Psoas muscle (tissue), 7 donors: ENCODE measurements at regions not wholly inside any gene's neighbourhood (a gene's known extent, or its start where the extent isn't known, plus 50 kb on each side); places are given as distances from the start of the nearest gene placed in this dataset.

ENCODE experiments used
- ATAC-seq, 4 donors: fragments of 200-7000 bp; cut with Tn5 transposase; one replicate each; pipeline ENCODE4 v1.9.1; 2020; ENCODE audit warnings: moderate library complexity in 3 of 4, mild to moderate bottlenecking in 2 of 4
- DNase-seq, 2 donors: peaks; one replicate each; pipeline ENCODE4 v3.0.0-alpha.2; 2020
- H3K27ac ChIP-seq: fragments of 200-600 bp; one replicate; pipeline ENCODE4 v1.8.0; 2022
- H3K27me3 ChIP-seq, 3 donors: fragments of 200-600 bp in 1 of 3; one replicate each; pipeline versions ENCODE4 v1.6.1 to v1.8.0; 2013 to 2022; ENCODE audit warnings: low read length in 2 of 3, mild to moderate bottlenecking in 2 of 3, moderate library complexity in 1 of 3; ENCODE audit not compliant: insufficient read depth in 3 of 3
- H3K36me3 ChIP-seq, 2 donors: fragments of 200-600 bp in 1 of 2; one replicate each; pipeline versions ENCODE4 v1.6.1 to v1.8.0; 2013 to 2022; ENCODE audit warnings: low read depth in 1 of 2, mild to moderate bottlenecking in 1 of 2, moderate library complexity in 1 of 2; ENCODE audit not compliant: insufficient read depth in 1 of 2
- H3K4me1 ChIP-seq: fragments of 200-600 bp; one replicate; pipeline ENCODE4 v1.8.0; 2022
- H3K4me3 ChIP-seq: fragments of 200-600 bp; one replicate; pipeline ENCODE4 v1.8.0; 2022; ENCODE audit warnings: mild to moderate bottlenecking
- H3K9me3 ChIP-seq: fragments of 200-600 bp; one replicate; pipeline ENCODE4 v1.8.0; 2022
- CTCF ChIP-seq: fragments of 200-600 bp; IDR thresholded peaks from one replicate; pipeline ENCODE4 v1.8.0; 2022; ENCODE audit warnings: antibody characterized with exemption
- WGBS, 3 donors: extraction: QIAGEN DNeasy Blood & Tissue Kit; methylation state at CpG; one replicate each; pipeline versions ENCODE4 v1.1.6 to v1.1.7; 2013; 5-methylcytosine and 5-hydroxymethylcytosine counted together
- intact Hi-C, 2 donors: fragments of 100-400 bp; cut with DNase I; formaldehyde crosslinking; loops; one replicate each; pipeline versions ENCODE4 v1.11.0 to v1.14.2; 2022
- donor health status: healthy with polysubstance abuse.
- donor health status: DM: no; HTN: no; CAD: no; lungs with moderate emphysema.
- donor health status: Bipolar disorder and iron deficiency.
- donor health status: healthy.
- donor health status: DM: yes; HTN: yes; CAD: no.
- donor health status: DM: no; HTN: no; CAD: no.
- donor health status: DM: yes; HTN: yes; CAD: no.

GRCh38 chr4:36485885-36486284 is 204.5 kb downstream of the DTHD1 start:
- TF ChIP-seq CTCF = no peak
- H3K4me3 ChIP-seq = no peak overlapping the region
- no peaks in the 10 kb centered on the region for H3K4me1 ChIP-seq
- WGBS, 3 donors = 83 to 86% (median 85%) methylated on average over 3 of the region's 3 CpGs
- ATAC-seq (no peak), DNase-seq (no peak)
- H3K27me3 ChIP-seq = no peaks in the 10 kb centered on the region
- H3K9me3 ChIP-seq = no peaks in the 10 kb centered on the region
- intact Hi-C loops = no loop called here
- no peaks in the 10 kb centered on the region for H3K36me3 ChIP-seq
- H3K27ac ChIP-seq = no peak overlapping the region

GRCh38 chr4:36489798-36490197 is 208.4 kb downstream of the DTHD1 start:
- intact Hi-C loops = no loop called here
- ATAC-seq (no peak), DNase-seq (no peak)
- WGBS, 3 donors = 64 to 91% (median 87%) methylated on average over 2 of the region's 2 CpGs
- Histone ChIP-seq H3K4me3 (no peak overlapping the region), H3K4me1 (no peaks in the 10 kb centered on the region), H3K27ac (no peak overlapping the region), H3K36me3 (no peaks in the 10 kb centered on the region), H3K27me3 (no peaks in the 10 kb centered on the region), H3K9me3 (no peaks in the 10 kb centered on the region)
- TF ChIP-seq CTCF = no peak

GRCh38 chr4:36492041-36492440 is 210.6 kb downstream of the DTHD1 start:
- no peak overlapping the region for H3K27ac ChIP-seq
- H3K4me3 ChIP-seq = no peak overlapping the region
- no peaks in the 10 kb centered on the region for H3K4me1 ChIP-seq
- no peaks in the 10 kb centered on the region for H3K36me3 ChIP-seq
- WGBS, 3 donors = 39 to 60% (median 50%) methylated on average over 1 of the region's 1 CpG
- H3K9me3 ChIP-seq = no peaks in the 10 kb centered on the region
- intact Hi-C loops = no loop called here
- DNase-seq (no peak), ATAC-seq (no peak)
- no peak for TF ChIP-seq CTCF
- H3K27me3 ChIP-seq = no peaks in the 10 kb centered on the region

- H3K4me3 ChIP-seq = no peak overlapping the region
- ATAC-seq (no peak), DNase-seq (no peak)
- intact Hi-C loops = no loop called here
- 96 to 97% (median 96%) methylated on average over 1 of the region's 1 CpG for WGBS, 3 donors
- no peaks in the 10 kb centered on the region for H3K27me3 ChIP-seq
- no peak overlapping the region for H3K27ac ChIP-seq
- TF ChIP-seq CTCF = no peak
- H3K9me3 ChIP-seq = no peaks in the 10 kb centered on the region
- H3K4me1 ChIP-seq = no peaks in the 10 kb centered on the region
- no peaks in the 10 kb centered on the region for H3K36me3 ChIP-seq
Measured at GRCh38 chr4:36492590-36492989, 211.2 kb downstream of the DTHD1 start.

GRCh38 chr4:36493251-36493650 is 211.8 kb downstream of the DTHD1 start:
- no peak for ATAC-seq

More at GRCh38 chr4:36493251-36493650, 211.8 kb downstream of the DTHD1 start:
- Histone ChIP-seq H3K27me3 (no peaks in the 10 kb centered on the region), H3K4me1 (no peaks in the 10 kb centered on the region), H3K27ac (no peak overlapping the region), H3K9me3 (no peaks in the 10 kb centered on the region), H3K36me3 (no peaks in the 10 kb centered on the region), H3K4me3 (no peak overlapping the region)
- WGBS, 3 donors = 67 to 79% (median 76%) methylated on average over 1 of the region's 1 CpG
- no peak for DNase-seq
- TF ChIP-seq CTCF = no peak
- intact Hi-C loops = no loop called here
